GM19324 (cell line): ENCODE measurements at regions not wholly inside any gene's neighbourhood (a gene's known extent, or its start where the extent isn't known, plus 50 kb on each side); places are given as distances from the start of the nearest gene placed in this dataset.

ENCODE experiments used
- ATAC-seq: cut with Tn5 transposase; IDR thresholded peaks from one replicate; pipeline ENCODE4 v1.9.1; 2021; ENCODE audit warnings: mild to moderate bottlenecking, moderate library complexity; ENCODE audit not compliant: unreplicated experiment, low FRiP score

GRCh38 chr3:102140116-102140515 is 290.8 kb downstream of the NFKBIZ start:
- ATAC-seq: no peak

- no peak for ATAC-seq
Measured at GRCh38 chr3:102141096-102141927, 292.0 kb downstream of the NFKBIZ start.

GRCh38 chr3:102141928-102142239 is 292.6 kb downstream of the NFKBIZ start:
- no peak for ATAC-seq

GRCh38 chr3:102142379-102143060 is 292.3 kb upstream of the ZPLD1 start:
- no peak for ATAC-seq

- no peak for ATAC-seq
Measured at GRCh38 chr3:102143536-102143935, 291.3 kb upstream of the ZPLD1 start.

- ATAC-seq: no peak
Measured at GRCh38 chr3:102144063-102144462, 290.8 kb upstream of the ZPLD1 start.

GRCh38 chr3:102148598-102149337 is 286.0 kb upstream of the ZPLD1 start:
- no peak for ATAC-seq

GRCh38 chr3:102151935-102152334 is 282.9 kb upstream of the ZPLD1 start:
- ATAC-seq: no peak

GRCh38 chr3:102156426-102156825 is 278.4 kb upstream of the ZPLD1 start:
- no peak for ATAC-seq

GRCh38 chr3:102158080-102158740 is 276.6 kb upstream of the ZPLD1 start:
- no peak for ATAC-seq

GRCh38 chr3:102159810-102160451 is 274.9 kb upstream of the ZPLD1 start:
- no peak for ATAC-seq

GRCh38 chr3:102161384-102162006 is 273.3 kb upstream of the ZPLD1 start:
- ATAC-seq: no peak

GRCh38 chr3:102162251-102162650 is 272.6 kb upstream of the ZPLD1 start:
- no peak for ATAC-seq

GRCh38 chr3:102163039-102163817 is 271.6 kb upstream of the ZPLD1 start:
- ATAC-seq: no peak

GRCh38 chr3:102163818-102164154 is 271.0 kb upstream of the ZPLD1 start:
- no peak for ATAC-seq

GRCh38 chr3:102165367-102165766 is 269.4 kb upstream of the ZPLD1 start:
- no peak for ATAC-seq

GRCh38 chr3:102169915-102170479 is 264.8 kb upstream of the ZPLD1 start:
- ATAC-seq: no peak

GRCh38 chr3:102170545-102170944 is 264.3 kb upstream of the ZPLD1 start:
- ATAC-seq: no peak

GRCh38 chr3:102174312-102174712 is 260.5 kb upstream of the ZPLD1 start:
- no peak for ATAC-seq
